CD1c-positive myeloid dendritic cell (primary cell): ENCODE measurements at regions not wholly inside any gene's neighbourhood (a gene's known extent, or its start where the extent isn't known, plus 50 kb on each side); places are given as distances from the start of the nearest gene placed in this dataset.
"Not testable (repeated sequence)": the region's sequence is repeated elsewhere in the genome, so short reads cannot be mapped to it uniquely, and the experiment has no call there.

Experiments
- DNase-seq: peaks from one replicate; pipeline ENCODE4 v3.0.0-alpha.2; 2016; ENCODE audit errors: extremely low spot score

DNA sequence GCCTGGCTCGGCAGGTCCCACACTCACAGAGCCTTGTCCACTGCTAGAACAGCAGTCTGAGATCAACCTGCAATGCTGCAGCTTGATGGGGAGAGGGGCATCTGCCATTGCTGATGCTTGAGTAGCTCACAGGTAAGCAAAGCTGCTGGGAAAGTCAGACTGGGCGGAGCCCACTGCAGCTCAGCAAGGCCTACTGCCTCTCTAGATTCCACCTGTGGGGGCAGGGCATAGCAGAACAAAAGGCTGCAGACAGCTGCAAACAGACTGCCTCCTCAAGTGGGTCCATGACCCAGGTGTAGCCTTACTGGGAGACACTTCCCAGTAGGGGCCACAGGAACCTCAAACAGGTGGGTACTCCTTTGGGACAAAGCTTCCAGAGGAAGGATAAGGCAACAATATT, 110.6 kb upstream of the ADAMTS3 start:
- DNase-seq: no peak

DNA sequence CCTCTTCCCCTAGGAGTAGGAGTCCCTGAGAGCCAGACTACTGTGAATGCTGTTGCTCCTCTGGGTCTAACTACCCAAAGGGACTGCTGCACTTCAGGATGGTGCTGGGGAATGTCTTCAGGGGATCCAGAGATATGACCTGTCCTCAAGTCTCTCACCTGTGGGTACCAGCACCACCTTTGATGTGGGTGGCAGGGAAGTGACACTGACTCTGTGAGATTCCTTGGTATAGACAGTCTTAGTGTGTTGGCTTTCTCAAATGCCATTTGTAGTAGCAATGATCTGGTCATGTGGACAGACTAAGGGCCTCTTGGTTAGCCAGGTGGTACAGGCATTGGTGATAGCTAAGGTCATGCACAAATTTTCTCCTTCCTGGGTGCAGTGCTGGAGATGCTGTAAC, 108.9 kb upstream of the ADAMTS3 start:
- no peak for DNase-seq

DNA sequence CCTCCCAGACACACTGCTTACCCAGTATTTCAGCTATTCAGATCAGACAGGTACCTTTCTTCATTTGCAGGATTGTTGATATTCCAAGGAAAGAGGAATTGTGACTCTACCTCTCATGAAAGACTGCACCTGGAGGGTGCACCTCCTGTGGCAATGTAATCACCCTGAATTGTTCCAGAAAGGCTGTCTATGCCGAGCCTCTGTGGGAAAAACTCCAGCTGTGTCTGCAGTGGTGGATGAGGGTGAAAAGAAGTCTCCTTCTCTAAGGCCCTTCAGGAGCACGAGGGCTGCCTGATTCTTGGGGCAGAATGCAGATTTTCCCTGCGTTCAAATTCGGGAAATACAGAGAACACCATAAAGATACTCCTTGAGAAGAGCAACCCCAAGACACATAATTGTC, 108.2 kb upstream of the ADAMTS3 start:
- no peak for DNase-seq

DNA sequence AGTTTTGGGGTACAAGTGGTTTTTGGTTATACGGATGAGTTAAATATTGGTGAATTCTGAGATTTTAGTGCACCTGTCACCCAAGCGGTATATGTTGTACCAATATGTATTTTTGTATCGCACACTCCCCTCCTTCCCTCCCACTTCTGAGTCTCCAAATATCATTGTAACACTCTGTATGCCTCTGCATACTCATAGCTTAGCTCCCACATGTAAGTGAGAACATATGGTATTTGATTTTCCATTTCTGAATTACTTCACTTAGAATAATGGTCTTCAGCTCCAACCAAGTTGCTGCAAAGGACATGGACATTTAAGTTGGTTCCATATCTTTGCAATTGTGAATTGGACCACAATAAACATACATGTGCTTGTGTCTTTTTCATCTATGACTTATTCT, 103.0 kb upstream of the ADAMTS3 start:
- DNase-seq: no peak

DNA sequence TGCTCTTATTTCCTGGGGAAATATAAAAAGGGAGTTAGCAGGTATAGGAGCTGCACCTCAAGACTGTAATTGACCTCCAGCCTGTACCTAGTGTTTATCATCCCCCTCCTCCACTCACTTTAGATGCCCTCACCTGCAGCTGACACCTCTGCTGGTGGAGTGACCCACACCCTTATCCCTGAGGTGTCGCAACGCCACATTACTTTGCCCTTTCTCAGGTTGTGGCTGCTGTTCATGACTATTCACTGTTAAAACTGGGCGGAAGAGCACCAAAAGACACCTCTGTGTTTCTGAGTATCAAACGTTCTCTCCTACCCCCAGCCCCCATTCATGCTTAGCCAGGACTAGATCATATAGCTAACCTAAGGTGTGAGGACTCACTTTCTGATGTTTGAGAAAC, 101.5 kb upstream of the ADAMTS3 start:
- no peak for DNase-seq

DNA sequence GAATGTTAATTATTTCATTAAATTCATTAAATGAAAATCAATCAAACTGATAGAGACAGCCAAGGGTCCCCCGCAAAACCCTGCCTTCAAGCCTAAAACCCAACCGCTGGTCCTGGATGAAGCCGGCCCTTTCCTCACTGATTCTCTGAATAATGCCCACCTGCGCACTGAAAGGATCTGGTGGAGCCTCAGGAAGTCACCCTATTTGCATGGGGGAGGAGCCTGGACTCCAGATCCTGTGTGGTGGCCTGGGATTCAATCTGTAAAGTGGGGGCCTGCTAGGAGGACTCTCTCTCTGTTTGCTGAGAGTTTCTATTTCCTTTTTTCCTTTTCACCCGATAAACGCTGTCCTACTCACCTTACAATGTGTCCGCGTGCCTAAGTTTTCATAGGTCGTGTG, 97.9 kb upstream of the ADAMTS3 start:
- DNase-seq: no peak

DNA sequence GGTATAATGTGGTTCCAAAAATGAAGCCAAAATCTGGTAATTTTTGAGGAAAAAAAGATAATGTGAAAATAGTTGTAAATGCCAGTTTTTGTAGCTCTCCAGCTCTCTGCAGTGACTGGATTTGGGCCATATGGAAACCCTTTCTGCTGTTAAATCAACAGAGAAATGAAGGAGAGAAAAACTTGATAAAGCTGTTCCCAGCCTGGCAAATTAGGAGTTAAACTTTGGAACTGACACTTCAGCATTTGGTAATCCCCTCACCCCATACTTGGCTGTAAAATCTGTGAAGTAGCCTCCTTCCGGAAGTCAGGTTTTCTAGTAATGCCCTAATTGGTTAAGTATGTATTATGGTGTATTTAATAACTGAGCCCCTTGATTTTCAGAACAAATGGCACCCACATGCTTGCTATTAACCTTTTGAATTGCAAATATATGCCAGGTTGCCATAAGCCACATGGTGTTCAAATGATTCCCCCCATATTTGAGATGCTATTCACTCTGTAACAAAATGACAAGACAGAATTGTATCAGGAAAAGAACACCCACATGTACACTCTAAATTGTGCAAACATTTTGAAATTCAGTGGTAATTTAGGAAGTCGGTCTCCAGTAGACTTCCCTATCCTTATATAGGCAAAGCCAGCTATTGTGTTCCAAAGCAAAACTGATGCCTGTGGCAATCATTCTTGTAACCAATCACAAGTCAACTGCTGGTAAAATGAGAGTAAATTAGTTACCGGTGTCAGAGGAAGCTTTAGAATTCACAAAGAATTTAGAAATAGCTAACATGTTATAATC, 96.3 kb upstream of the ADAMTS3 start:
- DNase-seq: peak; percentile 17

DNA sequence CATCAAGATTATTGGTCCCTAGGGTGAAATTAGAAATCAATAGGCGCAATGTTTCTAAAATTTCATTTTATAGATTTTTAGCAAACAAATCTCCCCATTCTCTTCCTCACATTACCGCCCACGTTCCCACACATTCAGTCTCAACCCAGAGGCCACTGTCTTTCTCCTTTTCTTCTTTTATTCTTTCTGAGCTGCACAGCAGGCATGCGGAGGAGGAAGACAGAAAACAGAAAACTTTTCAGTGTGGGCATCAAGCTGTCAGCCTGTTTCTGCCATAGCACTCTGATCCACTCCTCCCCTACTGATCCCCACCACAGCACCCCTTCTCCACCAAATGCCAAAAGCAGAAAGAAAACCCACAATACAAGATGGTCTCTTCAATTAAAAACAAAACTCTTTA, 94.8 kb upstream of the ADAMTS3 start:
- DNase-seq: no peak

DNA sequence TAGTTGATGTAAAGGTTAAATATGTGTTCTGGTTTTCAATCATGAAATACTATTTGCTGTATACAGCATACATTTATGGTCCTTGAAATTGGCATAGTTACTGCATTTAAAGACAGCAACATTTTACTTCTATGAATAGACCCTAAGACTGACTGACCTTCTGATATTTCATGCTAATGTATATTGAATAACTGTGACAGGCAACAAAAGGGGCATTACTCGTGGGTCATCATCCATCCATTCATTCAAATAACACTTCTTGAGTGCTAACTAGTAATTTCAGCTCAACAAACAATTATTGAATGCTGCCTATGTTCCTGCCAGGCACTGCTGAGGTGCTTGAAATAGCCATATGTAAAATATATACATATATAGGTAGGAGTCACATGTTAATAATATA, 92.8 kb upstream of the ADAMTS3 start:
- no peak for DNase-seq

DNA sequence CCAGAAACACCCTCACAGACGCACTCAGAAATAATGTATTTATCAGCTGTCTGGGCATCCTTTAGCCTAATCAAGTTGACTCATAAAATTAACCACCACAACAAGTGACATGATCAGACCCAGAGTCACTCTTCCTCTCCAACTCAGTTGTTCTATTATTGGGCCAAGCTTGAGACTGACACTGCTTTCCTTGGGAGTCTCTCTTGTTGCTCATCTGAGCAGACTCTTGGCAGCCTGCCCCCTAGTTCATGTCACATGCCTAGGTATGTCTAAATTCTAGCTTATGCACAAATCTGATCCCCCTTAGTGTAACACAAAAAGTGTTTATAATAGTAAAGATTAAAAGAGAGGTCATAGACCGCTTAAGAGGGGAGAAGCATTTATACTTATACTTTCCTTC, 72.6 kb upstream of the ADAMTS3 start:
- no peak for DNase-seq

DNA sequence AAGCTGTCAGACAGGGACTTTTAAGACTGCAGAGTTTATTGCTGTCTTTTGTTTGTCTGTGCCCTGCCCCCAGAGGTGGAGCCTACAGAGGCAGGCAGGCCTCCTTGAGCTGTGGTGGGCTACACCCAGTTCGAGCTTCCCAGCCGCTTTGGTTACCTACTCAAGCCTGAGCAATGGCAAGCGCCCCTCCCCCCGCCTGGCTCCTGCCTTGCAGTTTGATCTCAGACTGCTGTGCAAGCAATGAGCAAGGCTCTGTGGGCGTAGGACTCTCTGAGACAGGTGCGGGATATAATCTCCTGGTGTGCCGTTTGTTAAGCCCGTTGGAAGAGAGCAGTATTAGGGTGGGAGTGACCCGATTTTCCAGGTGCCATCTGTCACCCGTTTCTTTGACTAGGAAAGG, 67.8 kb upstream of the ADAMTS3 start:
- not testable (repeated sequence) for DNase-seq

DNA sequence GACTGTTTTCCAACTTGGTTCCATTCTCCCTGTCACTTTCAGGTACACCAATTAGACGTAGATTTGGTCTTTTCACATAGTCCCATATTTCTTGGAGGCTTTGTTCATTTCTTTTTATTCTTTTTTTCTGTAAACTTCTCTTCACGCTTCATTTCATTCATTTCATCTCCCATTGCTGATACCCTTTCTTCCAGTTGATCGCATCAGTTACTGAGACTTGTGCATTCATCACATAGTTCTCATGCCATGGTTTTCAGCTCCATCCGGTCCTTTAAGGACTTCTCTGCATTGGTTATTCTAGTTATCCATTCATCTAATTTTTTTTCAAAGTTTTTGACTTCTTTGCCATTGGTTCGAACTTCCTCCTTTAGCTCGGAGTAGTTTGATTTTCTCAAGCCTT, 66.9 kb upstream of the ADAMTS3 start:
- DNase-seq: not testable (repeated sequence)

DNA sequence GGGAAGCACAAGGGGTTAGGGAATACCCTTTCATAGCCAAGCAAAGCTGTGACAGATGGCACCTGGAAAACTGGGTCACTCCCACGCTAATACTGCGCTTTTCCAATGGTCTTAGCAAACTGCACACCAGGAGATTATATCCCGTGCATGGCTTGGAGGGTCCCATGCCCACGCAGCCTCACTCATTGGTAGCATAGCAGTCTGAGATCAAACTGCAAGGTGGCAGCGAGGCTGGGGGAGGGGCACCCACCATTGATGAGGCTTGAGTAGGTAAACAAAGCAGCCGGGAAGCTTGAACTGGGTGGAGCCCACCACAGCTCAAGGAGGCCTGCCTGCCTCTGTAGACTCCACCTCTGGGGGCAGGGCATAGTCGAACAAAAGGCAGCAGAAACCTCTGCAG, 63.2 kb upstream of the ADAMTS3 start:
- DNase-seq: not testable (repeated sequence)

DNA sequence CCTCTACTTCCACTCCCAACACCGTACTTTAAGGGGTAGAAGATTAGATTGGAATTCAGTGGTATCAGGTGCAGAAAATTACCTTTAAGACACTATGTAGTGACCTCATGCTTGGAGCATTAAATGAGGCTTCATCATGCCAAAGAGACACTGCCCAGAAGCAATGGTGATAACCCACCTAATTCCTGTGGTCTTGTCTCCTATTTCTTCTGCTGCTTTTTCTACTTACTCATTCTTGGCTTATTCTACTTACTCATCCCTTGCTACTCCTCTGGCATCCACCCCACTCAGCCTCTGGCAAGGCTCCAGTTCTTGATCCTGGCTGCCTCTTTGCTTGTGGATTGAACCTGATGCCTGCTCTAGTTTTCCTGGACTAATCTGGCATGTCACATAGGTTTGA, 62.3 kb upstream of the ADAMTS3 start:
- DNase-seq: no peak

DNA sequence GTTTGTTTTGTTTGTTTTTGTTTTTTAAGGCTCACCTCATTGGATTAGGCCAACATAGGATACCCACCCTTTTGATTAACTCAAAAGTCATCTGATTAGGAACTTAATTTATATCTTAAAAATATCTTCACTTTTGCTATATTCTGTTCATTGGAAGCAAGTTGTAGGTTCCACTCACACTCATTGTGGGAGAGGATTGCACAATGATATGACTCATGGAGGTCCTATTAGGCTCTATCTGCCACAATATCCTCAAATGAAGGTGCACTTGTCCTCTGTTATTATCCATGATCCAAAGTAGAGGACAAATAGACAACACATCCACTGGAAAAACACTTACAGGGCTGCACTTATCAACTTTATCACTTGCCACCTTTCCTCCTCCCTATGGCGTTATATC, 60.5 kb upstream of the ADAMTS3 start:
- no peak for DNase-seq

DNA sequence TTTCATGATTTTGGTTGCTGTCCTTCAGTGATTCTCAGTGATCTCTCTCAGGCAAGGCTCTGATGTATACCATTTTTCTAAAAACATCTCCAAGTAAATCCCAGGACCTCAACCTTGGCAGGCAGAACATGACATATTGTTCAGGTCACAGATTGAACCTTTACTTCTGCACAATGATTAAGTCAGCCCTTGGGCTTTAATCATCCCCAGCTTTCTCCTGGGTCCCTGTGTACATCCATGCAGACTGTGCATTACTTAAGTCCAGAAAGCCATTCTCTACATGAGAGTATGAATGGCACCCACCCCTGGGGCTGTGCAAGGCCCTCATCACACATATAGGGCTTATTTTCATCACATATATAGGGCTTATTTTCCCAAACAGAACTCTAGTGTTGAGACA, 58.7 kb upstream of the ADAMTS3 start:
- DNase-seq: no peak
